ENCODE measurements at regions not wholly inside any gene's neighbourhood (a gene's known extent, or its start where the extent isn't known, plus 50 kb on each side); places are given as distances from the start of the nearest gene placed in this dataset.
A peak's percentile ranks its signal among the peaks of the same experiment; 100 is the strongest.
"Not testable (repeated sequence)": the region's sequence is repeated elsewhere in the genome, so short reads cannot be mapped to it uniquely, and the experiment has no call there.

- no peak for DNase-seq
Observed at GRCh38 chr3:163513149-163513657, 1565.1 kb downstream of the SI start.

GRCh38 chr3:163508206-163508605 is 1570.1 kb downstream of the SI start:
- peak in 1 of 2 experiments; percentile 13 for DNase-seq

- no peak for DNase-seq
Observed at GRCh38 chr3:163504974-163505373, 1573.3 kb downstream of the SI start.

- not testable (repeated sequence) for DNase-seq
Observed at GRCh38 chr3:163499736-163500219, 1578.5 kb downstream of the SI start.

- DNase-seq = not testable (repeated sequence)
Observed at GRCh38 chr3:163498842-163499735, 1579.2 kb downstream of the SI start.

- DNase-seq = no peak
Observed at GRCh38 chr3:163491714-163492113, 1586.6 kb downstream of the SI start.

- peak; percentile 40 to 69 for DNase-seq
Observed at GRCh38 chr3:163490119-163490518, 1588.2 kb downstream of the SI start.

GRCh38 chr3:163482695-163483094 is 1595.6 kb downstream of the SI start:
- DNase-seq = no peak

GRCh38 chr3:163481738-163482137 is 1596.6 kb downstream of the SI start:
- no peak for DNase-seq

- DNase-seq = peak in 1 of 2 experiments; percentile 16
Observed at GRCh38 chr3:163476179-163476578, 1602.1 kb downstream of the SI start.

- DNase-seq = no peak
Observed at GRCh38 chr3:163474766-163475165, 1603.5 kb downstream of the SI start.

- no peak for DNase-seq
Observed at GRCh38 chr3:163468531-163469335, 1609.6 kb downstream of the SI start.

- no peak for DNase-seq
Observed at GRCh38 chr3:163462446-163462845, 1615.8 kb downstream of the SI start.

GRCh38 chr3:163450698-163451097 is 1627.6 kb downstream of the SI start:
- DNase-seq = no peak

GRCh38 chr3:163438760-163439159 is 1639.5 kb downstream of the SI start:
- no peak for DNase-seq

GRCh38 chr3:163422671-163423070 is 1655.6 kb downstream of the SI start:
- no peak for DNase-seq

- DNase-seq = no peak
Observed at GRCh38 chr3:163391407-163392181, 1686.7 kb downstream of the SI start.

- DNase-seq = no peak
Observed at GRCh38 chr3:163384383-163384782, 1693.9 kb downstream of the SI start.

- no peak for DNase-seq
Observed at GRCh38 chr3:163382183-163382582, 1696.1 kb downstream of the SI start.

GRCh38 chr3:163368168-163368567 is 1710.1 kb downstream of the SI start:
- DNase-seq = no peak

GRCh38 chr3:163364717-163365116 is 1713.6 kb downstream of the SI start:
- DNase-seq = no peak

- DNase-seq = no peak
Observed at GRCh38 chr3:163362151-163362550, 1716.1 kb downstream of the SI start.
